ENCODE measurements at regions not wholly inside any gene's neighbourhood (a gene's known extent, or its start where the extent isn't known, plus 50 kb on each side); places are given as distances from the start of the nearest gene placed in this dataset.

- ATAC-seq (no peak), DNase-seq (no peak)
- H3K36me3 Mint-ChIP-seq (ENCODE audit: insufficient read depth): no peaks in the 10 kb centered on the region
- peaks cover 53% of the 10 kb centered on the region for H3K27me3 Mint-ChIP-seq (ENCODE audit: low read depth)
- H3K9me3 Mint-ChIP-seq: no peaks in the 10 kb centered on the region
- peaks cover 8% of the 10 kb centered on the region for H3K4me1 Mint-ChIP-seq (ENCODE audit: low read depth)
- H3K4me3 Mint-ChIP-seq: no peak overlapping the region
These were observed 258.5 kb upstream of the E2F7 start for GRCh38 chr12:77323788-77324415.

- Mint-ChIP-seq H3K9me3 (no peaks in the 10 kb centered on the region), H3K4me1 (ENCODE audit: low read depth) (peaks cover 2% of the 10 kb centered on the region), H3K36me3 (ENCODE audit: insufficient read depth) (no peaks in the 10 kb centered on the region), H3K27me3 (ENCODE audit: low read depth) (peaks cover 16% of the 10 kb centered on the region), H3K4me3 (no peak overlapping the region)
- ATAC-seq (no peak), DNase-seq (no peak)
These were observed 253.8 kb upstream of the E2F7 start for GRCh38 chr12:77319166-77319565.

GRCh38 chr12:77315407-77315806 lies 250.0 kb upstream of the E2F7 start:
- no peak for ATAC-seq
- no peaks in the 10 kb centered on the region for H3K9me3 Mint-ChIP-seq
- H3K36me3 Mint-ChIP-seq (ENCODE audit: insufficient read depth): no peaks in the 10 kb centered on the region
- no peaks in the 10 kb centered on the region for H3K4me1 Mint-ChIP-seq (ENCODE audit: low read depth)
- no peak for DNase-seq
- no peak overlapping the region for H3K4me3 Mint-ChIP-seq
- peaks cover under 1% of the 10 kb centered on the region for H3K27me3 Mint-ChIP-seq (ENCODE audit: low read depth)

- Mint-ChIP-seq H3K36me3 (ENCODE audit: insufficient read depth) (no peaks in the 10 kb centered on the region), H3K4me3 (no peak overlapping the region), H3K9me3 (no peaks in the 10 kb centered on the region), H3K27me3 (ENCODE audit: low read depth) (no peaks in the 10 kb centered on the region), H3K4me1 (ENCODE audit: low read depth) (no peaks in the 10 kb centered on the region)
- ATAC-seq (no peak), DNase-seq (no peak)
These were observed 249.1 kb upstream of the E2F7 start for GRCh38 chr12:77314378-77315052.

- Mint-ChIP-seq H3K4me1 (ENCODE audit: low read depth) (no peaks in the 10 kb centered on the region), H3K9me3 (no peaks in the 10 kb centered on the region), H3K36me3 (ENCODE audit: insufficient read depth) (no peaks in the 10 kb centered on the region), H3K27me3 (ENCODE audit: low read depth) (no peaks in the 10 kb centered on the region), H3K4me3 (no peak overlapping the region)
- DNase-seq (no peak), ATAC-seq (no peak)
These were observed 242.7 kb upstream of the E2F7 start for GRCh38 chr12:77308056-77308455.

GRCh38 chr12:77300811-77301210 lies 235.4 kb upstream of the E2F7 start:
- DNase-seq: no peak
- Mint-ChIP-seq H3K36me3 (ENCODE audit: insufficient read depth) (no peaks in the 10 kb centered on the region), H3K27me3 (ENCODE audit: low read depth) (no peaks in the 10 kb centered on the region), H3K9me3 (no peaks in the 10 kb centered on the region), H3K4me3 (no peak overlapping the region), H3K4me1 (ENCODE audit: low read depth) (no peaks in the 10 kb centered on the region)
- no peak for ATAC-seq

GRCh38 chr12:77299910-77300669 lies 234.7 kb upstream of the E2F7 start:
- no peaks in the 10 kb centered on the region for H3K36me3 Mint-ChIP-seq (ENCODE audit: insufficient read depth)
- DNase-seq: no peak
- no peaks in the 10 kb centered on the region for H3K4me1 Mint-ChIP-seq (ENCODE audit: low read depth)
- no peak for ATAC-seq
- no peaks in the 10 kb centered on the region for H3K27me3 Mint-ChIP-seq (ENCODE audit: low read depth)
- no peak overlapping the region for H3K4me3 Mint-ChIP-seq
- no peaks in the 10 kb centered on the region for H3K9me3 Mint-ChIP-seq

GRCh38 chr12:77299001-77299400 lies 233.6 kb upstream of the E2F7 start:
- DNase-seq (no peak), ATAC-seq (no peak)
- H3K4me1 Mint-ChIP-seq (ENCODE audit: low read depth): no peaks in the 10 kb centered on the region
- H3K27me3 Mint-ChIP-seq (ENCODE audit: low read depth): no peaks in the 10 kb centered on the region
- H3K36me3 Mint-ChIP-seq (ENCODE audit: insufficient read depth): no peaks in the 10 kb centered on the region
- H3K4me3 Mint-ChIP-seq: no peak overlapping the region
- H3K9me3 Mint-ChIP-seq: no peaks in the 10 kb centered on the region

- no peak for DNase-seq
- Mint-ChIP-seq H3K9me3 (no peaks in the 10 kb centered on the region), H3K27me3 (ENCODE audit: low read depth) (no peaks in the 10 kb centered on the region), H3K4me3 (no peak overlapping the region), H3K36me3 (ENCODE audit: insufficient read depth) (no peaks in the 10 kb centered on the region), H3K4me1 (ENCODE audit: low read depth) (no peaks in the 10 kb centered on the region)
- ATAC-seq: no peak
These were observed 228.6 kb upstream of the E2F7 start for GRCh38 chr12:77294016-77294415.

- Mint-ChIP-seq H3K4me3 (no peak overlapping the region), H3K27me3 (ENCODE audit: low read depth) (no peaks in the 10 kb centered on the region), H3K9me3 (no peaks in the 10 kb centered on the region), H3K4me1 (ENCODE audit: low read depth) (no peaks in the 10 kb centered on the region), H3K36me3 (ENCODE audit: insufficient read depth) (no peaks in the 10 kb centered on the region)
- no peak for DNase-seq
- no peak for ATAC-seq
These were observed 209.6 kb upstream of the E2F7 start for GRCh38 chr12:77274926-77275325.

- Mint-ChIP-seq H3K36me3 (ENCODE audit: insufficient read depth) (no peaks in the 10 kb centered on the region), H3K4me3 (no peak overlapping the region)
- ATAC-seq: no peak
These were observed 208.5 kb upstream of the E2F7 start for GRCh38 chr12:77273898-77274297.

GRCh38 chr12:77256956-77257355 lies 191.6 kb upstream of the E2F7 start:
- Mint-ChIP-seq H3K27me3 (ENCODE audit: low read depth) (no peaks in the 10 kb centered on the region), H3K4me1 (ENCODE audit: low read depth) (no peaks in the 10 kb centered on the region), H3K36me3 (ENCODE audit: insufficient read depth) (no peaks in the 10 kb centered on the region), H3K4me3 (no peak overlapping the region), H3K9me3 (peaks cover 4% of the 10 kb centered on the region)
- ATAC-seq: no peak
- no peak for DNase-seq

More at GRCh38 chr12:77273898-77274297, 208.5 kb upstream of the E2F7 start:
- no peak for DNase-seq
- H3K9me3 Mint-ChIP-seq: no peaks in the 10 kb centered on the region
- no peaks in the 10 kb centered on the region for H3K4me1 Mint-ChIP-seq (ENCODE audit: low read depth)
- H3K27me3 Mint-ChIP-seq (ENCODE audit: low read depth): no peaks in the 10 kb centered on the region

GRCh38 chr12:77253321-77253720 lies 188.0 kb upstream of the E2F7 start:
- Mint-ChIP-seq H3K36me3 (ENCODE audit: insufficient read depth) (no peaks in the 10 kb centered on the region), H3K9me3 (no peaks in the 10 kb centered on the region), H3K4me3 (no peak overlapping the region), H3K27me3 (ENCODE audit: low read depth) (no peaks in the 10 kb centered on the region), H3K4me1 (ENCODE audit: low read depth) (no peaks in the 10 kb centered on the region)
- ATAC-seq (no peak), DNase-seq (no peak)

GRCh38 chr12:77251799-77252198 lies 186.4 kb upstream of the E2F7 start:
- no peaks in the 10 kb centered on the region for H3K36me3 Mint-ChIP-seq (ENCODE audit: insufficient read depth)
- no peak for DNase-seq
- no peaks in the 10 kb centered on the region for H3K27me3 Mint-ChIP-seq (ENCODE audit: low read depth)

GRCh38 chr12:77249892-77250291 lies 184.5 kb upstream of the E2F7 start:
- H3K27me3 Mint-ChIP-seq (ENCODE audit: low read depth): no peaks in the 10 kb centered on the region
- no peak for ATAC-seq

More at GRCh38 chr12:77251799-77252198, 186.4 kb upstream of the E2F7 start:
- Mint-ChIP-seq H3K4me3 (no peak overlapping the region), H3K4me1 (ENCODE audit: low read depth) (no peaks in the 10 kb centered on the region), H3K9me3 (no peaks in the 10 kb centered on the region)
- no peak for ATAC-seq

More at GRCh38 chr12:77249892-77250291, 184.5 kb upstream of the E2F7 start:
- DNase-seq: no peak
- no peak overlapping the region for H3K4me3 Mint-ChIP-seq
- H3K9me3 Mint-ChIP-seq: no peaks in the 10 kb centered on the region
- H3K36me3 Mint-ChIP-seq (ENCODE audit: insufficient read depth): no peaks in the 10 kb centered on the region
- H3K4me1 Mint-ChIP-seq (ENCODE audit: low read depth): no peaks in the 10 kb centered on the region
